ENCODE measurements at regions not wholly inside any gene's neighbourhood (a gene's known extent, or its start where the extent isn't known, plus 50 kb on each side); places are given as distances from the start of the nearest gene placed in this dataset.

GRCh38 chr5:63456279-63456678 lies 506.0 kb downstream of the HTR1A start:
- no peak for TF ChIP-seq CTCF (IDR thresholded peaks at IDR 0.05 in 4 of 5, conservative IDR thresholded peaks at IDR 0.05 in 1 of 5)
- TF ChIP-seq POLR2A (IDR thresholded peaks at IDR 0.05), result no peak
